ENCODE measurements at regions not wholly inside any gene's neighbourhood (a gene's known extent, or its start where the extent isn't known, plus 50 kb on each side); places are given as distances from the start of the nearest gene placed in this dataset.

- intact Hi-C loops (cut with DNase I; ENCODE audit: low total_unique reads), result no loop called here
- whole genome bisulfite sequencing, 2 donors, result 89 to 90% methylated on average over 32 to 34 of the region's 34 CpGs
- TF ChIP-seq CTCF (IDR thresholded peaks at IDR 0.05) (no peak), POLR2A (IDR thresholded peaks at IDR 0.05) (no peak)
- Histone ChIP-seq H3K27me3 (no peaks in the 10 kb centered on the region), H3K9me3 (no peaks in the 10 kb centered on the region), H3K4me1 (peaks cover 20% of the 10 kb centered on the region), H3K4me3 (no peak overlapping the region), H3K36me3 (ENCODE audit: low read depth, missing control alignments) (no peaks in the 10 kb centered on the region), H3K27ac (no peak overlapping the region)
- DNase-seq, result no peak
Measured at GRCh38 chr16:85534536-85535351, 78.4 kb upstream of the GSE1 start.

- peak overlapping the region in 1 of 2 donors; percentile 19 for H3K27ac ChIP-seq
- no peak for TF ChIP-seq CTCF (IDR thresholded peaks at IDR 0.05)
- no peak for TF ChIP-seq POLR2A (IDR thresholded peaks at IDR 0.05)
- H3K4me1 ChIP-seq, result peaks cover 20% of the 10 kb centered on the region
Measured at GRCh38 chr16:85535352-85536072, 77.6 kb upstream of the GSE1 start.

GRCh38 chr16:85536073-85536410 is 77.1 kb upstream of the GSE1 start:
- TF ChIP-seq CTCF (IDR thresholded peaks at IDR 0.05) (no peak), POLR2A (IDR thresholded peaks at IDR 0.05) (no peak)
- Histone ChIP-seq H3K27me3 (no peaks in the 10 kb centered on the region), H3K36me3 (ENCODE audit: low read depth, missing control alignments) (no peaks in the 10 kb centered on the region), H3K27ac (peak overlapping the region in 1 of 2 donors; percentile 19), H3K4me3 (no peak overlapping the region), H3K4me1 (peaks cover 18% of the 10 kb centered on the region), H3K9me3 (no peaks in the 10 kb centered on the region)
- WGBS, 2 donors, result 31 to 59% methylated on average over 6 of the region's 6 CpGs
- peak; percentile 58 for DNase-seq
- intact Hi-C loops (cut with DNase I; ENCODE audit: low total_unique reads), result no loop called here

More at GRCh38 chr16:85535352-85536072, 77.6 kb upstream of the GSE1 start:
- H3K27me3 ChIP-seq, result no peaks in the 10 kb centered on the region
- no peaks in the 10 kb centered on the region for H3K36me3 ChIP-seq (ENCODE audit: low read depth, missing control alignments)
- intact Hi-C loops (cut with DNase I; ENCODE audit: low total_unique reads), result no loop called here
- no peak for DNase-seq
- no peak overlapping the region for H3K4me3 ChIP-seq
- no peaks in the 10 kb centered on the region for H3K9me3 ChIP-seq
- 72 to 81% methylated on average over 9 to 14 of the region's 14 CpGs for WGBS, 2 donors

- Histone ChIP-seq H3K27ac (no peak overlapping the region), H3K4me3 (no peak overlapping the region), H3K36me3 (ENCODE audit: low read depth, missing control alignments) (no peaks in the 10 kb centered on the region), H3K4me1 (peaks cover 18% of the 10 kb centered on the region), H3K9me3 (no peaks in the 10 kb centered on the region), H3K27me3 (no peaks in the 10 kb centered on the region)
- DNase-seq, result no peak
- 77 to 87% methylated on average over 18 to 30 of the region's 30 CpGs for WGBS, 2 donors
- intact Hi-C loops (cut with DNase I; ENCODE audit: low total_unique reads), result no loop called here
- TF ChIP-seq CTCF (IDR thresholded peaks at IDR 0.05) (no peak), POLR2A (IDR thresholded peaks at IDR 0.05) (no peak)
Measured at GRCh38 chr16:85536411-85537330, 76.5 kb upstream of the GSE1 start.
